T-helper 1 cell (primary cell): ENCODE measurements at regions not wholly inside any gene's neighbourhood (a gene's known extent, or its start where the extent isn't known, plus 50 kb on each side); places are given as distances from the start of the nearest gene placed in this dataset.

Experiments
- DNase-seq, 5 donors: peaks; one replicate each; pipeline ENCODE4 v3.0.0-alpha.2; 2012 to 2020

DNA sequence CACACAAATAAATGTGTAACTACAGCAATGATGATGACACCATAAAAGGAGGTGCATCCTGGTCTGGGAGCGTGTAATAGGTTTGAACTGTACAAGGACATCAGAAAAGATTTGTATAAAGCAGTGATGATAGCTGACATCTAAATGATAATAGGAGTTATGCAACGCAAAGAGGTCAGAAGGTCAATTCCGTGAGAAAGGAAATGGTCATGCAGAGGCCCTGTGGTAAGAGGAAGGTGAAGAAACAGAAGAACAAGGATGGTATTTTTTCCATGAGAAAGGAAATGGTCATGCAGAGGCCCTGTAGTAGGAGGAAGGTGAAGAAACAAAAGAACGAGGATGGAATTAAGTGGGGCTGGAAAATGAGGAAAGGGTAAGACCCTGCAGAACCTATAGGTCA lies 106.7 kb upstream of the TMPO start:
- no peak for DNase-seq

GRCh38 chr12:98409548-98409947 lies 105.8 kb upstream of the TMPO start:
- DNase-seq: no peak

DNA sequence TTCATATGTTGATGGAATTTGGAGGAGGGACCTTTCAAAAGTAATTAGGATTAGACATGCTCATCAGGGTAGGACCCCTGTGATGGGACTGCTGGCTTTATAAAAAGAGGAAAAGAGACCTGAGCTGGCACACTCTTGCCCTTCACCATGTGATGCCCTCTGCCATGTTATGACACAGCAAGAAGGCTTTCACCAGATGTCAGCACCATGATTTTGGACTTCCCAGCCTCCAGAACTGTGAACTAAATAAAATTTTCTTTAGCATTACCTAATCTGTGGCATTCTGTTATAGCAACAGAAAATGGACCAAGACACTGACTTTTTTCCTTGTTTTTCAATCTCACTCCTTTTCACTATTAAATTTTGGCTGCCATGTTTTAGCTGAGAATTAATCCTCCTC lies 105.0 kb upstream of the TMPO start:
- no peak for DNase-seq

GRCh38 chr12:98416845-98417244 lies 98.5 kb upstream of the TMPO start:
- no peak for DNase-seq

GRCh38 chr12:98417266-98417665 lies 98.1 kb upstream of the TMPO start:
- DNase-seq: no peak

DNA sequence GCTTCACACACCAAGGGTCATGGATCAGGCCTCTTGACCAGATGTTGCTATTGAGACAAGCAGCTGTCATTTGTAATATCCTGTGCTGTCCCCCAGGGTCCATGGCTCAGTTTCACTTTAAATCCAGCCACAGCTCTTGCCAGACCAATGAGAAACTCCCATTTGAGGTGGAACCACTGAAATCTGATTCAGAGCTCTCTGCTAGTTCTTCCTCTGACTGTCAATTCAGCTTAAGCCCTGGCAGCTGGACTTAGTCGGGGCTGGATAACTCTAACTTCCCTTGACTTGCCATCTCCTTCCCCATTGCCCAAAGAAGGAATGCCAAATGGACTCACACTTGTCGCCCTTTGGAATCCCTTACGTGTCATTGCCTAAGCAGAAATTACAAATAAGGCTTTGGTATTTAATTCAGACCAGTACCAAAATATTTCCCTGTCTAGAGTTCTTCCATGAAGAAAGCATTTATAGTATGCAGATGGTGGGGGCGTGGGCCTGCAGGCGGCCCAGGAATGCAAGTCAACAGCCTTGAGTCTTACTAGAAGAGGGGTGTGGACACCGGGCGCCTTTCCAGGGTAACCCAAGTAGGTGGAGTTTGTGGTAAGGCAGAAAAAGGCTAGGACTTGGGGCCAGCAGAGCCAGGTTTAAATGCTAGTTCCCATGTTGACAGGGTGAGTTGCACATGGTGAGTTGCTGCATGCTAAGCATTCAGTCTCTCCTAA lies 96.9 kb upstream of the TMPO start:
- DNase-seq: no peak

- DNase-seq: no peak
Measured at GRCh38 chr12:98419081-98419794, 96.2 kb upstream of the TMPO start.

GRCh38 chr12:98419795-98420404 lies 95.5 kb upstream of the TMPO start:
- DNase-seq: no peak

DNA sequence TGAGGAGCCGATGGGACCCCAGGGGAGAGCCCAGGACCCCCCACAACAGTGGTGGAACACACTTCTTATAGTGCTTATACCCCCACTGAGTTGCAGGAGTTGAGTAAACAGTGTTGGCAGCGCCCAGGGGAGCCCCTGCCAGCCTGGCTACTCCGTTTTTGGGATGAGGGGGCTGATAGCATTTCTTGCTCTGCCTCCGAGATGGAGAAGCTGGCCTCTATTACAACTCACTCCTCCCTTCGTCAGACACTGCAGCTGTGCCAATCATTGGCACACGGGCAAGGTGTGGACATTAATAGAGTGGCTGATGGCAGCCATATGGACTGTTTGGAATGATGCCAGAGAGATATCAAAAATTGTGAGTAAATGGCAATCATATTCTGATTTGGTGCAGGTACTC lies 94.9 kb upstream of the TMPO start:
- DNase-seq: no peak

DNA sequence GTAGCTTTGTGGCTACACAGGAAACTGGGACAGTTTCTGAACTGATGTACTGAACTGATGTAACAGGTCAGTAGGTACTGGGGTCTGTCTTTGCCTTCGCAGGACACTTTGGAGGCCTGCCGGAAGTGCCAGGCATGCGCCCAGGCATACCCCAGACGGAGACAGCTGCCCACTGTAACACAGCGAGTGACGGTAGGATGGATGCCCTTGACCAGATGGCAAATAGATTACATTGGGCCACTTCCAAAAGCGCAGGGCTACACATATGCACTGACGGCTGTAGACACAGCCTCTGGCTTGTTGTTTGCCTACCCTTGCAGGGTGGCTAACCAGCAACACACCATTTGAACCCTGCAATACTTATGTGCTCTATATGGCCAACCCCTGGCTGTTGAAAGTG lies 94.1 kb upstream of the TMPO start:
- DNase-seq: no peak

DNA sequence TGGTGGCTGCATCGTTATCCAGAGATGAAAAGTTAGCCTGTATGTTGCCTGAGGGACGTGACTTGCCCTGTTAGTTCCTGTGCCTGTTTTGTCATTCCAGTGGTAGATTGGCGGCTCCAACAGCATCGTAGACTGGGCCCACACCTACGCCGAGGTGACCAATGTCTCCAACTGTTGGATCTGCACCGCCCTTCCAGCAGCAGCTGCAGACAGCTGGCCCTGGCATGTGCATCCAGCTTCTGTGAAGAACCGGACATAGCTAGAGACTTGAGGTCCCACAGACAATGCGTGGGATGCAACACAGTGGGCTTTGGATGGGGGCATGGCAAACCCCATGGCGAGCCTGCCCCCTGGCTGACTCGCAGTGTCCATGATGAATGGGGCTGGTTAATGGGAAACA lies 93.0 kb upstream of the TMPO start:
- DNase-seq: no peak

- DNase-seq: no peak
Measured at GRCh38 chr12:98422812-98423211, 92.6 kb upstream of the TMPO start.

DNA sequence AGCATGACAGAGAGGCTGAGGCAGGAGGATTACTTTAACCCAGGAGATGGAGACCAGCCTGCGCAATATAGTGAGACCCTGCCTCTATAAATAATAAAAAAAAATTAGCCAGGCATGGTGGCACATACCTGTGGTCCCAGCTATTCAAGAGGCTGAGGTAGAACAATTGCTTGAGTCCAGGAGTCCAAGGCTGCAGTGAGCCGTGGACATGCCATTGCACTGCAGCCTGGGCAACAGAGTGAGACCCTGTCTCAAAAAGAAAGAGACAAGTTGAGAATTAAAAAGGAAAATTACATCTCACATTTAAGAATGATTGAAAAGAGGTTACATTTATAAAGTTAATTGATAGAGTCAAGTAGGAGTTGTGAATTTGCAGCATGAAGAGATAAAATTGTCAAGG lies 91.4 kb upstream of the TMPO start:
- no peak for DNase-seq

DNA sequence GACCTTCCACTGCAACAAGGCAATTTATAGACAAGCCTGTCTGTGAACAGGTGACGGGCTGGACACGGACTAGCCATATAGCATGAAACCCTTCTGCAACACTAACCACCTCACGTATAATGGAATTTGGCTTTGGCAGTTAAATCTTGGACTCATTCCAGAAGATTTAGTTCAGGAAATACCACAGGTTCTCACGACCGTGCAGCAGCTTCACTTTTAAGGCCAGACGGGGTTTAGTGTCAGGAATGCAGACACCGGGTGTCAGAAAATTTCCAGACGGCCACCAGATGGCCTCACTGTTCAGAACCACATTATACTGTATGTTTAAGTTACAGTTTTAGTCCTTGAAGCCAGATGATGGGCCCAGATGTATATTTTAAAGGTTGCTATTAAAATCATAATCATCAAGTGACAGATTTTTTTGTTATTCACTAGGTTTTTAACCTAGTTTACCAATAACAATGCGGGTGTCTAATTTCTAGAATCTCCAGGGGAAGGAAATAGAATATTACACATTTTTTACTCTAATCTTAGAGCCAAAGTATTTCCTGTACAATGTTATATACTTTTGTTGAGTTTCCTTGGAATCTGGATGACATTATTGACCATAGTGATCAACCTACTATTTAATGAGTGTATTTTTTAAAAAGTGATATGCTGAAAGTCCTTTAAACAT lies 90.5 kb upstream of the TMPO start:
- peak in 4 of 5 donors; percentile 14 to 55 (median 20) for DNase-seq

DNA sequence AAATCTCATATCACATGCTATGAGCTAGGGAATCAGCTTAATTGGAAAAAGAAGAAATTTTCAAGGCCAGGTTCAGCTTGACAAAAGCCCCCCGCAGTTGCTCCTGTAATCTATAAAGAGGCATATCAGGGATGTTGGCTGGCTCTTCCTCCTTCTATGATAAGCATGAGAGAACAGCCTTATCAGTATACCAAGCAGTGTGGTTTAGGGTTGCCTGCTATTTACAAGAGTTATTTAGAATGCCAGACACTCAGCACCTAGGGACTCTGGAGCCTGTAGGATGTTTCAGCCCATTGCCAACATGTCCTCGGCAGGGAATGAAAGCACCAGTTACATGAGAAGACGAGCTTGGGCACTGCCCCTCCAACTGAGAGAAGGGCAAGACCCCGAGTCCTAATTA lies 89.5 kb upstream of the TMPO start:
- no peak for DNase-seq

GRCh38 chr12:98431089-98431488 lies 84.3 kb upstream of the TMPO start:
- DNase-seq: no peak

GRCh38 chr12:98437166-98437565 lies 78.2 kb upstream of the TMPO start:
- DNase-seq: no peak

- no peak for DNase-seq
Measured at GRCh38 chr12:98437806-98438595, 77.4 kb upstream of the TMPO start.

- no peak for DNase-seq
Measured at GRCh38 chr12:98438656-98439230, 76.6 kb upstream of the TMPO start.

DNA sequence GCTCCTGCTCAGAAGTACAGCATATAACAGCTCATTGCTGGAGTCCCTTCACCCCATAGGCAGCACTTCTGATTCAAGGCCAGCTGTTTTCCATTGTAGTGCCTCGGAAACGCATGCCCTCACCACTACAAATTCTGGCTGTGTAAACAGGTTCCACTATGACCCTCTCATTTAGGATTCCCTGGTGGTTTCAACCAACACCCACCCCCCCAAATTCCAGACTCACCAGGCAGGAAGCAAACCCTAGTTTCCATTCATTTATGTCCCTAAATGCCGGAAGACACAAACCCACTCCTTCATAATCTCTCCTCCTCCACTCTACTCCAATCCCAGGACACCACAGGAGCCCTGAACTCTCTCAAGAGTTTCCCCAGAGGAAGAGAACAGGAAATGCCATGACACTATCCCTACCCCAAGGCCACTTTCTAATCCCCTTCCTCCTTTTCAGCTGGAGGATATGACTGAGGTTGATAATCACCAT lies 75.9 kb upstream of the TMPO start:
- no peak for DNase-seq

DNA sequence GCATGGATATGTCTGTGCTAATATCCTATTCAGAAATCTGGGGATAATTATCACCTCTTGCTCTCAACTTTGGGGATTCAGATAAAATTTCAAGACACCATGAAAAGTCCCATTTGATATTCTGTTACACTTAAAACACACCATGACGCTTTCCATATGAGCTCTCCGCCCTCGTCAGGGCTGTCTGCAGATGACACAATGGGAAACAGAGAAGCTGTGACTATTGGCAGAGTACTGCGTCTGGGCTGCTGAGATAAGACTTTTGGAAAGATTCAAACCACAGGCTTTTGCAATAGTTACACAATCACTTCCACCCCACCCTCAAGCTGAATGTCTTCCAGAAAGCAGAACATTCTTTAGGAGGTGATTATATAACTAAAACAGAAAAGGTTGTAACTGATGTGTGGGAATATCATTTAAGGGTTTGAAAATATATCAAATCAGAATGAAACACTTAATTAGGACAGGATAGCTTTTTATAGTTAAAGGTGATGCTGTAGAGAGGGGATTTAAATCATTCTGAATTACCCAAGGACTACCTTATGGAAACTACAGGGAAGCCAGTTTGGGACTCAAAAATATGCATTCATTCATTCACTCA lies 75.3 kb upstream of the TMPO start:
- no peak for DNase-seq

- DNase-seq: no peak
Measured at GRCh38 chr12:98446060-98446459, 69.3 kb upstream of the TMPO start.
